NCI-H187 treated with DMSO at 0.1 percent for 48 hours (cell line): ENCODE measurements at regions not wholly inside any gene's neighbourhood (a gene's known extent, or its start where the extent isn't known, plus 50 kb on each side); places are given as distances from the start of the nearest gene placed in this dataset.

Experiments
- DNase-seq: peaks from one replicate; lab custom pipeline; 2025; lab: John Stamatoyannopoulos, UW

DNA sequence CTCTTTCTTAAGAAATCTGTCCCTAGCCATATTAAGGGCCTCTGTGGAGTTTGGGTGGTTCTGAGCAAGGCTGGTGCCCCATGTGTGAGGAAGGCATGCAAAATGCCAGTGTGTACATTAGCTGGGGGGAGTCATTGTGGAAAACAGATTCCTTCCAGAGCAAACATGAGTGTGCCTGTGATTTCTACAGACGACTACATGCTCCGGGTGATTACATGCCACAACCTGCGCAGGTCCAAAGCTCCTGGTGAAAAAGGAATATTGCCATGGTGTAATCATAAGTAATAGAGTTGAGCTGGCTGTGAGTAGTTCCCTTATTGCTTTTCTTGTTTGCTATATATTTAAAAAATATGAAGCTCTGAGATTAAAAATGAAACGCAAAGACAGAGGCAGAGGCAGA lies 102.1 kb downstream of the ACER2 start:
- no peak for DNase-seq
